HG02885 (cell line): ENCODE measurements at regions not wholly inside any gene's neighbourhood (a gene's known extent, or its start where the extent isn't known, plus 50 kb on each side); places are given as distances from the start of the nearest gene placed in this dataset.

Experiments
- ATAC-seq: cut with Tn5 transposase; IDR thresholded peaks from one replicate; pipeline ENCODE4 v1.9.1; 2021; ENCODE audit warnings: mild to moderate bottlenecking; ENCODE audit not compliant: unreplicated experiment, poor library complexity

DNA sequence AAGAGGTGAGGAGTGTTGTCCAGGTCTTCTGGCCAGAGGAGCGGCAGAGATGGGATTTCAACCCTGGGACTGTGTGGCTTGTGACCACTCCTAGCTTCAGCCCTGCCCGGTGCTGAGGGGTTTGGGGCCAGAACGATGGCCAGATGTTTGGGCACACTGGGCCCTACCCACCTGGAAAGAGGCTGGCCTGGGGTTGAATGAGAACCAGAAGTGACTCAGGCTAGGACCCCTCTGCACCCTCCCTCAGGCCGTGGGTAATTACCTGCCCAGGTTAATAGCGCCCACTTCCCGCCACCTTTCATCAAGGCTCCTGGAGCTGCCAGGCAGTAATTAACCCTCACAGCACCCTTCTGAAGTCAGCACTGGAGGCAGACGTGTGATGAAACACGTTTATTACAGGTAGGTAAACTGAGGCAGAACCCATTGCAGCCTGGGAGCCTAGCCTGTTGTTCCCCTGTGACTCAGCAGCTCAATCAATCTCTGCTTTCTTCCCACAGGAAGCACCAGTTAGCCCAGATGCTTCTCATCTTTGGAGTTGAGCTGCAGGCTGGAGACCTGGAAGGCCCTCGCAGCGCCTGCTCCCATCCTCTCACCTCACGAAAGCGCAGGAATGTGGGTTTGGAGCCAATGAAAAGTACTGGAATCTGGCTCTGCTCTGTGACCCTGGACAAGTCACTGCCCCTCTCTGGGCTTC is 120.8 kb downstream of the CEBPB start:
- ATAC-seq: no peak

DNA sequence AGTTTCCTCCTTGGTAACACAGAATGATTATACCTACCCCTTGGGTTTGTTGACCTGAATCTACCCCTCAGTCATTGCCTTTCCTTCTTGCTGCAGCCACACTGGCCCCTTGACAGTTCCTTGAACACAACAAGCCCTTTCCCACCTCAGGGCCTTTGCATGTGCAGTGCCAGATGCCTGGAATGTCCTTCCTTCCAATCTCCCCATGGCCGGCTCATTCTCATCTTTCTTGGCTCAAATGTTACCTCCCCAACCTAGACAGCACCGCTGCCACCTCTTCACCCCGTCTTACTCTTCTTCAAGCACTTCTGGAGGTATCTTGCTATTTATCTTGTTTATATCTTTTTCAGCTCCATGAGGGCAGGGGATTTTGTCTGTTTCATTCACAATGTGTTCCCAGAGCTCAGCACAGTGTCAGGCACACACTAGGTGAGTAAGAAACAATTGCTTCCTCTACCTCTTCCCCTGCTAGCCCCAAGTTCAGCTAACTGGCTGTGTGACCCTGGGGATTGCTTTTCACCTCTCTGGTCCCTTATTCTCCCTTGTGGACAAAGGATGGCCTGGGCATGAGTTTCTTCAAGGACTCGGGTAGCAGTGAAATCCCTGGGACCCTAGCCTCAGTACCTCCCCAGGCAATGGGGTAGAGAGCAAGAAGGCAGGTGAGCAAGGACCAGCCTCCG is 121.5 kb downstream of the CEBPB start:
- ATAC-seq: no peak

DNA sequence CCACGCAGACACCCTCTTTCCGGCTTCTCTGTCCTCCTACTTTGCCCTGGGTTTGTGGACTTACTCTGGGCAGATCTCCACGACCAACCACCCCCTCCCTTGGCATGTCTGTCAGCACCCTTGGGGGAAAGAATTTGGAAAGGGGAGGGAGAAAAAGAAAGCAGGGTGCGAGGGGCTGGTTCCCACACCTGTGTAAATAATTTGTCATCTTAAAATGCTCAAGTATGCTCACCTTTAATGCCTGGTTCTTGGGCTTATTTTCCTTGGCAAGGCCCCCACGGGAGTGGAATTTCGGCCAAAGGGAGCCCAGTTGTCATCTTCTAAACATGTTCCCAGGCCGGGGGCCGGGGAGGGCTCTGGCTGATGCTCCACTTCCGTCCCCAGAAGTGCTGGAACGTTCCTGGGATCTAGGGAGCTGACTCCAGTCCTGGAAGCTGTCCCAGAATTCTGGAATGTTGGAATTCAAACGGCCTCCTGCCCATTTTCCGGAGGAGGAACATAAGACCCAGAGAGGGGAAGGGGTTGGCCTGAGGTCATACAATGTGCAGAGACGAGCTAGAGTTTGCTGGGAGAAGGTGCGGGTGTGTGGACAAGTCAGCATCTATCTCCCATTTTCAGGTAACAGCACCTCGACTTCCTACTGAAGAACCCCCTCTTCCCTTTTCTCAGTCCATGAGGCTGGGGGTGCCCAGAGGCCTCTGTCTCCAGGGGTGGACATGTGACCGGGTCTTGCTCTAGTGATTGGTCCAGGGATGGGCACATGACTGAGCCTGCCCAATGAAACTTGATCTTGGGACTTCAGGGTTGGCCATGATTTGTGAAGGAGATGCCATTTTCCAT is 122.3 kb downstream of the CEBPB start:
- ATAC-seq: no peak

DNA sequence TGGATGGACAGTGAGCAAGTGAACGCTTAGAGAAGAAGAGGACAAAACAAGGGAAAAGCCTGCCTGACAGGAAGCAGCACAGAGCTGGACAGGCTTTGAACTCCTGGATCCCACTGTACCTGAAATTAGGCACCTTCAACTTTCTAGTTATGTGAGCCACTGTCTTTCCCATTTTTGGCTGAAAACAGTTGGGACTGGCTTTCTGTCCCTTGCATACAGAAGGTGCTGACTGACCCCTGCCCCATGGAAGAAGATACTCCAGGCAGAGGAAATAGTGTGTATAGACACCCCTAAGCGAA is 122.8 kb downstream of the CEBPB start:
- ATAC-seq: no peak

DNA sequence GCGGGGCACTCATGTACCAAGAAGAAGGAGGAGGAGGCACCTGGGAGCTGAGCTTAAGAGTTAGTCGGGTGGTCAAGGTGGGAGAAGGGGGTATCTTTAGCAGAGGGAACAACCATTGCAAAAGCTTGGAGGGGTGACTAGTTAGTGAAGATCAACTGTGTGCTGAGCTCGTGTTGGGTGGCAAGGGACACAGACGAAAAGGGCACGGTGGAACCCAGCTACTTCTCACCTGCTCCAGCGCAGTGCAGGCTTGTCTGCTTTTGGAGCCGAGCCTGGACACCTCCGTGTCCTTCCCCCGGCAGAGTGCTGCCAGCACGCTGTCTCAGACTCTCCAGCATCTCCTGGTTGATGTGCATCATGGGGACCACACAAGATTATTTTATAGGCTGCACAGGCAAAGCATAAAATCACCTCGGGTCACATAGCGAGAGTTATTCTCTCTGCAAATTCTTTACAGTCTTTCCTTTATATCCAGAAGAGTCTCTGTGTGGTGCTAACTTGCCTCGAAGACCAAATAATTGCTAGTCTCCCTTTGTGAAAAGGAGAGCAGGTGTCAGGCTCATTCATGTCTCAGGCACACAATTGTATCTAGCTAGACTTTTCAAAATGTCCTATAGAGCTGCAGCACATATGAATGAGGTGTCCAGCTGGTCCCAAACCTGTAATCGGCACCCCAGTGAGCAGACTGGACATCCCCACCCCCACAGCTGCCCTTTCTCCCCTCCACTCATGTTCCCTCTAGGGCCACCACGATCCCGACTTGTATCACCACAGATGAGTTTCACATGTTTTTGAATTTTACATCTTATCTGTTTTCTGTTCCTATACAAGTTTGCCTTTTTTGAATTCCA is 123.4 kb downstream of the CEBPB start:
- no peak for ATAC-seq

DNA sequence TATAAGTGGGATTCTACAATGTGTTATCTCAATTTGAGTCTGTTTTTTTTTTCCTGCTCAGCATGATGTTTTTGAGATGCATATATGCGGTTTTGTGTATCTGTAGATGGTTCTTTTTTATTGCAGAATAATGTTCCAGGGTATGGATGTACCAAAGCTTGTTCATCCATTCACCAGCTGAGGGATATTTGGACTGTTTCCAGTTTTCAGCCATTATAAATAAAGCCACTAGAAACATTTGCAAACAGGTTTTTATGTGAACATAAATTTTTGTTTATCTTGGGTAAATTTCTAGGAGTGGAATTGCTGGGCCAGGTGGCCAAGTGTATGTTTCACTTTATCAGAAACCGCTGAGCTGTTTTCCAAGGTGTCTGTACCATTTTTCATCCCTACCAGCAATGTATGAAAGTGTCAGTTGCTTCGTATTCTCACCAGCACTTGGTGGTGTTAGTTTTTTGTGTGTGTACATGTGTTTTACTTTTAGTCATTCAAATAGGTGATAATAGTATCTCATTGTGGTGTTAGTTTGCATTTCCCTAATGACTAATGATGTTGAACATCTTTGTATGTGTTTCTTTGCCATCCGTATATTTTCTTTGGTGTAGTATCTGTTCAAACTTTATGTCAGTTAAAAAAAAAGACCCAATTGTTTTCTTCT is 124.2 kb downstream of the CEBPB start:
- no peak for ATAC-seq

DNA sequence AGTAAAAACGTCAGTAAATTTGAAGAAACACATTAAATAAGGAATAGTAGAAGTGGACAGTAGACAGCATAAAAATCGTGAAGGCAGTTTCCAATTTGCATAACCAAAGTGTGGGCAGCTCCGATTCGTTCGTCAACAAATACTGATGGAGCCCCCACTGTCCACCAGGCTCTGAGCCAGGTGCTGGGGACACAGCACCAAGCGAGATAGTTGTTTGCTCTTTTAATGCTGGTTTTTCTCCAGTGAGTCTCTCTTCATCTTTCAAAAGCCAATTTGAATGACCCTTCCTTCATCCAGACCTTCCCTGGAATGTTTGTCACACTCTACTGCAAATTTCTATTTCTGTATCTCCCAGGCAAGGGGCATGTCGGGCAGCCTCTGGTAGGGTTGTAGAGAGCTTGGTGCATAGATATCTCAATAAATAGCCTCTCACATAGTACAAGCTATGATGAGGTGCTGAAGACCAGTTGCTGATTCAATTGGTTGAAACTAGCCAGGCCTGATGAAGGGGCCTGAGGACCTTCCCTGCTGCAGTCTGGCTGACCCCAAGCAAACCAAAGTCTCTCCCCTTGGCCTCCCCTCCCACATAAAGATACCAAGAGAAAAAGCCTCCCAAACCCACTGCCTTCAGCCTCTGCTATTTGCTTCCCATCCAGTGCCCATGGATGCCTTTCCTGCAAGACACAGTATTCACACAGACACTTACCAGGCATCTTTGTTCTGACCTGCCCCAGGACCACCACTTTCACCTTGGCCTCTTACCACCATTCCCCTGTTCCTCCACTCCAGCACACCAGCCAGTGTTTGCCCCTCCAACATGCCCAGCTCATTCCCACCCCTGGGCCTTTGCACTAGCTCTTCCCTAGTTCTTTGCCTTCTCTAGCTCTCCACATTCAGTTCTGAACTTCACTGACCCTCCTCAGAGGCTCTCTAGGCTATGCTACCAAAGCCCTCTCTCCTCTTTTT is 125.2 kb downstream of the CEBPB start:
- no peak for ATAC-seq

DNA sequence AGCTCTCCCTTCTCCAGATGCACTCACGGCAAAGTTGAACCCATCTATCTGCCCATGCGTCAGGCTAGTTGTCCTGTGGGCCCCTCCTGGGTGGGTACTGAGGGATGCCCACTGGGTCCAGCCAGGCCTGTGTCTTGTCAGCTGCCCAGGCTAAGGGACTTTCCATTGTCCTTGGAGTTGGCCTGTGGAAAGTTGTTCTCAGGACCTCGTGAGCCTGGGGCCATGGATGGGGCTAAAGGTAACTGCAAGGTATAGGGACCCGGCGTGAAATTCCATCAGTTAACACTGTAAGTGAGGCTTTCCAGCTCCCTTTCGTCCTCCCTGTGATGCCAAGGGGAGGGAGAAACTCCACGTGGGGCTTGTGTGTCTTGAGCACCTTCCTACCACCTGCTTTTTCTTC is 126.5 kb downstream of the CEBPB start:
- ATAC-seq: no peak

DNA sequence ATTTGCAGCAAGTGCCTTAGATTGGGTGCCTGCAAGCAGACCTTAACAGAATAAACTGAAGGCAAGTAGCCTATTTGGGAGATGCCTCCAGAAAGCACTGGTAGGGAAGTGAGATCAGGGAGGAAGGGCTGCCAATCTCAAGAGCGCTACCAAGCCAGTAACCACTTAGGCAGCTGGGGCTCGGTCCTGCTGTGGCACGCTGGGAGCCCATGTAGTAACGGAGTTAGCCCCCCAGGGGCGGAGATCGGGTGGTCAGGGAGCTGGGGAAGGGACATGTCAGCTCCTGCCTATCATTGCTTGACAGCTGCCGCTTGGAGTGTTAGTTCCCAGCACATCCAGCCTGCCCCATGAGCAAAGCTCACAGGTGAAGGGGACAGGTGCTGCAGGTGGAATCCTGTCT is 127.0 kb downstream of the CEBPB start:
- no peak for ATAC-seq

DNA sequence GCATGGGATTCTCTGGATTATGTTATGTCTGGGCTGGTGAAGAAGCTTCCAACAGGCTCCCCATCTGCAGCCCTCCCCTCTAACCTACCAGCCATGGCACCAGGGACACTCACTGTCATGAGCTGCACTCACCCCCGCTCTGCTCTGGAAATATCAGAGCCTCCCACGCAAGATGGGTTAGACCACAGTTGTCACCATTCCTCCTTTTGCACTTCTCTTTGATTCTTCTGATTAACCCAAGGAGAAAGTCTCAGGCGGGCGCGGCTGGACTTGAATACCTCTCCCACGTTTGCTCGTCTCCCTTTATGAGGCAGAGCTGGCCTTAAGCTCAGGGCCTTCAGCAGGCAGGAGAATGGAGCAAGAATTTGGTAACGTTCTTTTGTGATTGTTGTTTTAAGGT is 128.1 kb downstream of the CEBPB start:
- ATAC-seq: no peak

DNA sequence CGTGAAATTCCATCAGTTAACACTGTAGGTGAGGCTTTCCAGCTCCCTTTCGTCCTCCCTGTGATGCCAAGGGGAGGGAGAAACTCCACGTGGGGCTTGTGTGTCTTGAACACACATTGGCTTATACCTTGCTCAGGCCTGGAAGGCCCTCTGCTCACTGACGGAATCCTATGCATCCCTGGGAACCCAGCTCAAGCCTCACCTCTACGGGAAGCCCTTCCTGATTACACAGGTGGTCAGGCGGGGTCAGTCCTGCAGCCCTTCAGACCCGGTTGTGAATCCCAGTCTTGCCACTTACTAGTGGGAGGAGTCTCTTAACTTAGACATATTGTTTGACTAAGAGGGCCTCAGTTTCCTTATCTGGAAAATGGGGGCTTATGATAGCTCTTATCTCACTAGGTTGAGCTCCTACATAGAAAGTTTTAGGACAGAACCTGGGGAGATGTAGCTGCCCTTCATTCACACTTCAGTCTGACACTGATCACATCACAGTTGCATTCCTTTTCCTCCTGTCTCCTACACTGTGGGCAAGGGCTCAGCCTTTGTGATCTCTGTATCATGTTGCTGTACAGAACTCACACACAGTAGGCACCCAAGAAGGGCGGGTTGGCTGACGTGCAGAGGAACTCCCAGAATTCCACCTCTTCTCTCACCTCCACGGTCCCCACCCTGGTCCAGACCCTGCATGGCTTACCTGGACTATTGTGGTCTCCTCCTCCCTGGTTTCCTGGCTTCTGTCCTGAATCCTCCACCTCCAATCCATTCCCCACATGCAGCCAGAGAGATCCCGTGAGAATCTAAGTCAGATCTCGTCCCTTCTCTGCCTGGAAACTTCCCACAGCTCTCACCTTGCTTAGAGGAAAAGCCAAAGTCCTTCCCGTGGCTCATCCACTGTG is 129.6 kb downstream of the CEBPB start:
- no peak for ATAC-seq

DNA sequence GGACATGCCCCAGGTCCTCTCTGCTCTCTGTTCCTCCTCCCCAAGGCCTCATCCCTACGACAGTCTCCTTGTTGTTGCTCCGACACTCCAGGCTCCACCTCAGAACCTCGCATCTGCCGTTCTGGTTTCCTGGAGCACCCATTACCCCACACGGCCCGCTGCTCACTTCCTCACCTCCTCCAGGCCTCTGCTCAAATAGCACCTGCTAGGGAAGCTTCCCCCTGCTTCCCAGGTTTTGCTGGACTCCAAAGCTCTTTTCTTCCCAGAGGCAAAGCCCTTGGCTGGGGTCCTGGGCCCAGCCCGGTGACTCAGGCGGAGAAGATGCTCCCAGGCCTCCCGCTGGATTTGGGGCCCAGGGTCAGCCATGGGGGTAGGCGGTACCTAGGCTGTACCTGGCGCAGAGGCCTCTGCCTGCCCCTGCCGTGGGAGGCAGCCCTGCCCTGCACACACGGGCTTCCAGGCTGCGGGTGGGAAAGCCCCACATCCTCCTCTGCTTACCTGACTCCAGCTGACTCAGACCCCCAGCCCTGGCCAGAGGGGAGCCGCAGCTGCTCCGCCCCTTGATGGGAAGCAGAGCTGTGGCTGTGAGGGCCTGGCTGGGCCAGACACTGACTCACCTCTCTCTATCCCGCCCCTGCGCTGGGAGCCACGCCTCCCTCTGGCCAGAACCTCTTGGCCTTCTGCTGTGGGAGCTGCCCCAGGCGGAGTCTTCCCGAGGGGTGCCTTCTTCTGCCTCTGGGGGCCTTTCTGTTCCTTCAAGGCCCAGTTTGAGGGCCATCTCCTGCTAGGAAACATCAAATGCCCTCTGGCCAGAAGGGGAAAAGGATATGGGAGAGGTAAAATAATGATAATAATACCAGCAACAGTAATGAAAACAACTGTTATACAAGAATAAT is 130.5 kb downstream of the CEBPB start:
- ATAC-seq: no peak

DNA sequence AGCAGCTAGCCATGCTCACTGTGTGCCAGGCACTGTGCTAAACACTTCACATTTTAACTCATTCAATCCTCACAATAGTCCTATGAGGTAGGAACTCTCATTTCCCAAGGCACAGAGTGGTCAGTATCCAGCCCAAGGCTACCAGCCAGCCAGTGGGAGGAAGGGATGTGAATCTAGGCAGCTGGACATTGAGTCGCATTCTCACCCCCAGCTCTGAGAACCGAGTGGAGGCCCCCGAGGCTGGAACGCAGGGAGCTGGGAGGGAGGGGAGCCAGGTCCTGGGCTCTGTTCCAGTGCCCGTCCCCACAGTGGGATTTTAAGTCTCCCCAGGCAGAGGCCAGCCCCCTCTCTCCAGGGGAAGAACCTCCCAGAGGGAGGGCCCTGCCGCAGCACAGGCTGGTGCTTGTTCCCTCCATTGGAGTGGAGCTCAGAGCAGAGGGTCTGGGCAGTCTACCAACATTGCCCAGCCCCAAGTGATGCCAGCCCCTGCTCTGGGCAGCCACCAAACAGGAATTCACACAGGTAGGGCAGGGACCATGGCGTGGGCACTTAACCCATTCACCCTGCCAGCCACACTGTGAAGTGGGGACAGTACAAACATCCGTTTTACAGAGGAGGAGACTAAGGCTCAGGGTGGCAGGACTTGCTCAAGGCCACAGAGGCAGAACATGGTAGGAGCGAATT is 131.3 kb downstream of the CEBPB start:
- ATAC-seq: no peak

DNA sequence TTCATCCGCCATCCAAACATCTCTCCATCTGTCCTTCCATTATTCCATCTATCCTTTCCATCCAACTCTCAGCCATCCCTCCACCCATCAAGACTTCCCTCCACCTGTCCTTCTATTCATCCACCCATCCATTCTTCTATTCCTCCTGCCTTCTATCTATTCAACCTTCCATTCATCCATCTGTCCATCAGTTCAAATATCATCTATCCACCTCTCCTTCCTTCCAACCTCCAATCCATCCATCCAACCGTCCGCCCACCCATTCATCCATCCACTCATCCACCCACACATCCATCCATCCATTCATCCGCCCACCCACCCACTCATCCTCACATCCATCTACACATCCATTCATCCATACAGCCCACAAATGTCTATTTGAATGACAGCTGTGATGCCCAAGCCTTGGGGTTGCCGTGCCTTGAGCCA is 132.1 kb downstream of the CEBPB start:
- ATAC-seq: no peak

DNA sequence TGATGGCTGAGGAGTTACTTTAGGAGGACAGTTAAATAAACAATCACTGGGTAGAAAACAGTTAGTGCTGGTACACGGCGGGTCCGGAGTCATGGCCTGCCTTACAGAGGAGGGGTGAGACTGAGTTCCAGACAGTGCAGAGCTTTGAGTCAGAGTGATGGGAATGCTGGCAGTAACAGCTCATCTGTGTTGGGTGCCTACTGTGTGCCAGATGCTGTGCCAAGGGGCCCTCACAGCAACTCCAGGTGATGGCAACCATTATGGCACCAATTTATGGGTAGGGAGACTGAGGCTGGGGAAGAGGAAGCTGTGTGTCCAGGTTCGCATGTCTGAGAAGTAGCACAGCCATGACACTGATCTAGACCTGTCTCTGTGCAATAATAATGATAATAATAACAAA is 132.6 kb downstream of the CEBPB start:
- ATAC-seq: no peak
